T47D (cell line): ENCODE measurements at regions not wholly inside any gene's neighbourhood (a gene's known extent, or its start where the extent isn't known, plus 50 kb on each side); places are given as distances from the start of the nearest gene placed in this dataset.
"Not testable (repeated sequence)": the region's sequence is repeated elsewhere in the genome, so short reads cannot be mapped to it uniquely, and the experiment has no call there.

Source experiments
- DNase-seq, 2 experiments: peaks; one replicate each; pipeline versions ENCODE4 v3.0.0 to v3.0.0-alpha.2; 2011 to 2012; ENCODE audit warnings: low read depth in 1 of 2, low spot score in 1 of 2
- JUND ChIP-seq: IDR thresholded peaks from 2 replicates; pipeline ENCODE4 v1.6.1; 2012; ENCODE audit warnings: low read depth
- in situ Hi-C: cut with HindIII; loops from 2 replicates; pipeline ENCODE4 v1.10.0; 2016; ENCODE audit warnings: low sequenced_read_pairs, low pct_unique_long_range_greater_than_20kb

GRCh38 chr4:26238778-26239679, 81.8 kb upstream of the RBPJ start:
- no peak for DNase-seq
- in situ Hi-C loops, result no loop called here
- TF ChIP-seq JUND, result no peak

- DNase-seq, result no peak
- in situ Hi-C loops, result no loop called here
- TF ChIP-seq JUND, result no peak
Measured at GRCh38 chr4:26239801-26240200, 81.0 kb upstream of the RBPJ start.

DNA sequence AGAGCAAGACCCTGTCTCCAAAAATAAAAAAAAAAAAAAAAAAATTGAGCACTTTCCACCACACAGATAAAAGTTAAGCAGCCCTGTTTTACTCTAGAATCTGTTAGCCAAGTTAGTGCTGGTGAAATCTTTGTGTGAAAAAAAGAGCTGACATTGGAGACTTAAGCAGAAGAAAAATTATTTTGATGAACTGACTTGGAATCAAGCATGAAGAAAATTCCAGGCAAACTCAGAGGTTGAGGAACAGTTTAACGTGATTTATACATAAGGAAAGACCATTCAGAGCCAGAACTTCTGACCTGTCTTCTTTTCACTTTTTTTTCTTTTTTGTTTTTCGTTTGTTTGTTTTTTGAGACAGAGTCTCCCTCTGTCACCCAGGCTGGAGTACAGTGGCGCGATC, 79.6 kb upstream of the RBPJ start:
- no peak for DNase-seq
- in situ Hi-C loops, result no loop called here
- TF ChIP-seq JUND, result no peak

- no peak for TF ChIP-seq JUND
- DNase-seq, result no peak
- in situ Hi-C loops, result no loop called here
Measured at GRCh38 chr4:26242451-26242850, 78.4 kb upstream of the RBPJ start.

- DNase-seq, in situ Hi-C loops: not testable (repeated sequence)
Measured at GRCh38 chr4:26244138-26244537, 76.7 kb upstream of the RBPJ start.

- in situ Hi-C loops, result no loop called here
- no peak for DNase-seq
- TF ChIP-seq JUND, result no peak
Measured at GRCh38 chr4:26248647-26249046, 72.2 kb upstream of the RBPJ start.

GRCh38 chr4:26252349-26253025, 68.3 kb upstream of the RBPJ start:
- no peak for DNase-seq
- no peak for TF ChIP-seq JUND
- in situ Hi-C loops, result no loop called here

DNA sequence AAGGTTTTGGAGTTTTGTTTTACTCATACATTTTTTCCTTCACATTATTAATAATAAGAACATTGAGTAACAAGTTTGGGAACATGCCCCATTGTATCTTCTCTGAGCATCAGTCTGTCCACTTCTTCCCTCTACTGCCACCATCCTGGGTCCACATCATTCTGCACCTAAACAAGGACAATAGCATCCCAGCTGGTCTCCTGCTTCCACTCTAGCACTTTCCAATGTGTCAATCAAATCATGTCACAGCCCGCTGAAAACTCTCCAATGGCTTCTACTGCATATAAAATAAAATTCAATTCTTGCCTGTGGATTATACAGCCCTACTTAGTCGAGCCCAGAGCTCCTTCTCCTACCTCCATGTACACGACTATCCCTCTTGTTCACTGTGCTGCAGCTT, 66.8 kb upstream of the RBPJ start:
- no peak for TF ChIP-seq JUND
- in situ Hi-C loops, result no loop called here
- no peak for DNase-seq

DNA sequence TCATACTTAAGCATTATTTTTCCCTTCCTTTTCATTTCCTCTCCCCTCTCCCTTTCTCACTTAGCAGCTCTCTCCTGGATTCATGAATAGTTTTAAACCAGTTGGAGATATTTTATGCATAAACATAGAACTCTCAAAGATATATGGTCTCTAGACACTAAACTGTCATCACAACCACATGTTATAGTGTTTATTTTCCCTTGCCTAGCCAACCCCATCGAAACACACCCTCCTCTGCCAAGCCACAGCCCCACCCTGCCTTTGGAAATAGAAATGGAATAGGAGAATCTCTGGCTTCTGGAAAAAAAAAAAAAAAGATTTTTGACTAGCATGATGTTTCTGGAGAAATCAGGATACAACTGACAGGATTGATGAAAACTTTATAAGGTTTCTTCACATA, 64.8 kb upstream of the RBPJ start:
- in situ Hi-C loops, result no loop called here
- no peak for DNase-seq
- TF ChIP-seq JUND, result no peak

- in situ Hi-C loops, result not testable (repeated sequence)
Measured at GRCh38 chr4:26257444-26257843, 63.4 kb upstream of the RBPJ start.

GRCh38 chr4:26257850-26258249, 63.0 kb upstream of the RBPJ start:
- TF ChIP-seq JUND, result no peak
- in situ Hi-C loops, result no loop called here
- no peak for DNase-seq

More at GRCh38 chr4:26257444-26257843, 63.4 kb upstream of the RBPJ start:
- not testable (repeated sequence) for DNase-seq

- no peak for DNase-seq
- in situ Hi-C loops, result no loop called here
- TF ChIP-seq JUND, result no peak
Measured at GRCh38 chr4:26260571-26260970, 60.2 kb upstream of the RBPJ start.

DNA sequence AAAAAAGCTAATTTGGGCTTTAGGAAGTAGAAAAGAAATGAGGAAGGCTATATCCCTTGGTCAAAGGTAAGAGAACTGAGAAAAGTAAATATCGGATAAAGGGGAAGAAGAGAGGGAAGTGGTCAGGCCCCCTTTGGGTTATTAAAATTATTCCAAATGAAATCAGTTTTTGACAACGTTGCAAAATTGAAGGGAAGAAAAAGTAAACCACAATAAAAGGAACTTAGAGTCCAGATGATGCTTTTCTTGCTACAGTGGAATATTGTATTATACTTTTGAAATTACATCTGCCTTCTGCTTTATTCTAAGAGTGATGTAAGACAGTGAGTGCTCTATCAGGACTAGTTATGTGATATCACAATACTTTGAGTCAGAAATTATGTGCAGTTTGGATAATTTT, 59.4 kb upstream of the RBPJ start:
- no peak for DNase-seq
- in situ Hi-C loops, result no loop called here
- TF ChIP-seq JUND, result no peak
